Thyroid gland (tissue), 4 donors: ENCODE measurements at regions not wholly inside any gene's neighbourhood (a gene's known extent, or its start where the extent isn't known, plus 50 kb on each side); places are given as distances from the start of the nearest gene placed in this dataset.

Experiments used
- CTCF ChIP-seq, 6 experiments: fragments of 200-600 bp in 3 of 6; fragments of 450-650 bp in 3 of 6; sonication (generic) in 3 of 6; IDR thresholded peaks; one replicate each; pipeline ENCODE4 v1.5.1; 2016 to 2019; ENCODE audit warnings: antibody characterized with exemption in 6 of 6, mild to moderate bottlenecking in 2 of 6, inconsistent platforms in 1 of 6, moderate library complexity in 1 of 6
- POLR2A ChIP-seq, 2 donors: fragments of 450-650 bp; IDR thresholded peaks; one replicate each; pipeline ENCODE4 v1.6.1; 2017; ENCODE audit warnings: antibody characterized with exemption in 2 of 2, mild to moderate bottlenecking in 2 of 2, moderate library complexity in 1 of 2

- TF ChIP-seq CTCF (IDR thresholded peaks at IDR 0.05) (no peak), POLR2A (IDR thresholded peaks at IDR 0.05) (no peak)
These were observed 95.3 kb upstream of the NRIP1 start for GRCh38 chr21:15160136-15160535.
